SK-N-SH (cell line): ENCODE measurements at regions not wholly inside any gene's neighbourhood (a gene's known extent, or its start where the extent isn't known, plus 50 kb on each side); places are given as distances from the start of the nearest gene placed in this dataset.

Source experiments
- CTCF ChIA-PET: fragments of 300-600, 350-600 bp; formaldehyde crosslinking; extraction: SDS; loops from one replicate; lab custom pipeline; 2021; lab: Yijun Ruan, JAX
- POLR2A ChIA-PET: fragments of 350-600 bp; sonication (Branson Sonifier 250); formaldehyde crosslinking; extraction: SDS; loops from one replicate; lab custom pipeline; 2020; ENCODE audit warnings: antibody characterized with exemption, inconsistent platforms; lab: Yijun Ruan, JAX
- DNase-seq: peaks from one replicate; pipeline ENCODE4 v3.0.0; 2012
- H2AFZ ChIP-seq: fragments of 200-600 bp; sonication (generic); 2 replicates; pipeline ENCODE4 v1.8.1; 2016; ENCODE audit warnings: antibody characterized with exemption, mild to moderate bottlenecking, low read depth
- H3F3A ChIP-seq: fragments of 200-600 bp; sonication (generic); replicated peaks from 2 replicates; pipeline ENCODE3; 2016; ENCODE audit warnings: antibody characterized with exemption, mild to moderate bottlenecking; ENCODE audit not compliant: insufficient read depth
- H3K27ac ChIP-seq, 2 experiments: fragments of 200-500 bp in 1 of 2; fragments of 200-600 bp in 1 of 2; sonication (Bioruptor generic) in 1 of 2; sonication (generic), shearing (Covaris generic) in 1 of 2; 2 replicates each; pipeline versions ENCODE4 v1.5.1 to v1.6.1; 2014 to 2016; ENCODE audit warnings: low read depth in 2 of 2, inconsistent platforms in 1 of 2, low read length in 1 of 2, mild to moderate bottlenecking in 1 of 2, mixed read lengths in 1 of 2
- H3K27me3 ChIP-seq: fragments of 200-600 bp; sonication (generic), shearing (Covaris generic); 2 replicates; pipeline ENCODE4 v1.6.1; 2016; ENCODE audit warnings: mixed run types; ENCODE audit not compliant: insufficient read depth
- H3K36me3 ChIP-seq, 2 experiments: fragments of 200-500 bp in 1 of 2; fragments of 200-600 bp in 1 of 2; sonication (Bioruptor generic) in 1 of 2; sonication (generic) in 1 of 2; replicated peaks in 1 of 2; 2 replicates each; pipeline versions ENCODE3 to v1.5.1; 2014 to 2016; ENCODE audit warnings: low read length in 1 of 2, mild to moderate bottlenecking in 1 of 2; ENCODE audit not compliant: insufficient read depth in 2 of 2, control insufficient read depth in 1 of 2
- H3K4me1 ChIP-seq, 2 experiments: fragments of 200-500 bp in 1 of 2; fragments of 200-600 bp in 1 of 2; sonication (Bioruptor generic) in 1 of 2; sonication (generic), shearing (Covaris generic) in 1 of 2; 2 replicates each; pipeline versions ENCODE4 v1.5.1 to v1.6.1; 2014 to 2016; ENCODE audit warnings: low read depth in 1 of 2, low read length in 1 of 2, mixed run types in 1 of 2; ENCODE audit not compliant: insufficient read depth in 2 of 2, control insufficient read depth in 1 of 2
- H3K4me2 ChIP-seq: fragments of 200-600 bp; sonication (generic), shearing (Covaris generic); 2 replicates; pipeline ENCODE4 v1.6.1; 2017; ENCODE audit warnings: mixed run types
- H3K4me3 ChIP-seq, 2 experiments: fragments of 200-500 bp in 1 of 2; fragments of 200-600 bp in 1 of 2; sonication (Bioruptor generic) in 1 of 2; sonication (generic), shearing (Covaris generic) in 1 of 2; 2 replicates each; pipeline versions ENCODE4 v1.5.1 to v1.8.1; 2014 to 2016; ENCODE audit warnings: low read depth in 2 of 2, inconsistent platforms in 1 of 2, low read length in 1 of 2, mild to moderate bottlenecking in 1 of 2, mixed read lengths in 1 of 2, moderate library complexity in 1 of 2
- H3K79me2 ChIP-seq: fragments of 200-600 bp; sonication (generic); 2 replicates; pipeline ENCODE4 v1.8.1; 2017; ENCODE audit warnings: mild to moderate bottlenecking; ENCODE audit not compliant: insufficient read depth
- H3K9ac ChIP-seq: fragments of 200-600 bp; sonication (generic); 2 replicates; pipeline ENCODE4 v1.6.1; 2017; ENCODE audit warnings: mixed run types
- H3K9me2 ChIP-seq: fragments of 200-600 bp; sonication (generic); 2 replicates; pipeline ENCODE4 v1.6.1; 2017; ENCODE audit warnings: mixed run types
- H3K9me3 ChIP-seq: fragments of 200-600 bp; sonication (generic); 2 replicates; pipeline ENCODE4 v1.6.1; 2017; ENCODE audit warnings: mixed run types, mild to moderate bottlenecking, moderate library complexity
- H4K20me1 ChIP-seq: fragments of 200-600 bp; sonication (generic); 2 replicates; pipeline ENCODE4 v1.6.1; 2017; ENCODE audit warnings: mild to moderate bottlenecking, mixed run types; ENCODE audit not compliant: insufficient read depth
- CHD2 ChIP-seq: fragments of 150-350 bp; IDR thresholded peaks from 2 replicates; pipeline ENCODE4 v1.6.1; 2018; ENCODE audit warnings: low read length; ENCODE audit not compliant: partially characterized antibody
- EZH2phosphoT487 ChIP-seq: fragments of 200-600 bp; sonication (generic); IDR thresholded peaks from 2 replicates; pipeline ENCODE4 v1.6.1; 2017; ENCODE audit warnings: low read depth, mixed run types, mild to moderate bottlenecking, antibody characterized with exemption, moderate library complexity, borderline replicate concordance
- JUND ChIP-seq: IDR thresholded peaks from 2 replicates; pipeline ENCODE4 v1.4.0; 2012
- MXI1 ChIP-seq: IDR thresholded peaks from 2 replicates; pipeline ENCODE4 v1.6.1; 2012; ENCODE audit warnings: mild to moderate bottlenecking, low read depth, low read length, improper control_type of control experiment
- NFIC ChIP-seq: IDR thresholded peaks from 2 replicates; pipeline ENCODE4 v1.4.0; 2012; ENCODE audit warnings: borderline replicate concordance
- RAD21 ChIP-seq: IDR thresholded peaks from 2 replicates; pipeline ENCODE4 v1.6.1; 2012; ENCODE audit warnings: mild to moderate bottlenecking, low read length
- RCOR1 ChIP-seq: fragments of 150-350 bp; IDR thresholded peaks from 2 replicates; pipeline ENCODE4 v1.6.1; 2017; ENCODE audit warnings: antibody characterized with exemption, low read length
- RFX5 ChIP-seq: IDR thresholded peaks from 2 replicates; pipeline ENCODE4 v1.6.1; 2012; ENCODE audit warnings: mild to moderate bottlenecking, improper control_type of control experiment, low read length
- RXRA ChIP-seq: IDR thresholded peaks from 2 replicates; pipeline ENCODE4 v1.4.0; 2012; ENCODE audit warnings: low read depth, mild to moderate bottlenecking, borderline replicate concordance
- SMC3 ChIP-seq: IDR thresholded peaks from 2 replicates; pipeline ENCODE4 v1.6.1; 2012; ENCODE audit warnings: low read depth, low read length, improper control_type of control experiment
- TAF1 ChIP-seq: IDR thresholded peaks from 2 replicates; pipeline ENCODE4 v1.6.1; 2012; ENCODE audit warnings: low read depth, mild to moderate bottlenecking, low read length, moderate library complexity, borderline replicate concordance
- TEAD4 ChIP-seq: IDR thresholded peaks from 2 replicates; pipeline ENCODE4 v1.4.0; 2012; ENCODE audit warnings: mild to moderate bottlenecking, borderline replicate concordance; ENCODE audit not compliant: insufficient read depth
- WGBS: methylation state at CpG from one replicate; pipeline ENCODE4 v1.1.6; 2017; ENCODE audit warnings: low lambda C conversion rate; 5-methylcytosine and 5-hydroxymethylcytosine counted together
- TF ChIP-seq, protein P1 (sequence below): fragments of 200-600 bp; sonication (generic); IDR thresholded peaks from 2 replicates; pipeline ENCODE4 v1.6.1; 2017; ENCODE audit warnings: antibody characterized with exemption, mild to moderate bottlenecking, moderate library complexity
- TF ChIP-seq, protein P2 (sequence below): IDR thresholded peaks from 2 replicates; pipeline ENCODE4 v1.4.0; 2012; ENCODE audit warnings: low read depth

DNA sequence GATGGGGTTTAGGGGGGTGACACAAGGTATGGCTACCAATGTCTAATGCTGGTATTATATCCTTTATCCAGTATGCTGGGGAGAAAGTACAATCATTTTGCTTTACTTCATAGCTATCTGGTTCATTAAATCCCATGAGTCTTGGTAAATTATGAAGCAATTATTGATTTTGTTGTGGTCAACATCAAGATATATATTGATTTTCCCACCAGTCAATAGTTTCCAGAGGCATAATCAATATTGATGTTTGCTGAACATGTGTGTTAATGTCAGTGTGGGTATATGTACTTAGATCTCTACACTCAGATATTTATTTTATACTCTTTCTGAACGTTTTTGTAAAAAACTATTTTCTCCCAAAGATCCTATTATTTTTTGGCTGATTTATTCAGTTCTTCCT lies 155.5 kb downstream of the BACH1 start:
- Histone ChIP-seq H3K4me1 (no peaks in the 10 kb centered on the region), H4K20me1 (no peaks in the 10 kb centered on the region), H3K4me2 (no peak overlapping the region), H3K9me3 (no peaks in the 10 kb centered on the region), H3F3A (no peaks in the 10 kb centered on the region), H3K36me3 (peaks cover 0 to 13% of the 10 kb centered on the region in 2 experiments)
- POLR2A ChIA-PET = no interaction called here
- TF ChIP-seq RAD21 (no peak), RFX5 (no peak), RXRA (no peak), EZH2phosphoT487 (no peak), SMC3 (no peak), TAF1 (no peak), MXI1 (no peak), TEAD4 (no peak), CHD2 (no peak), RCOR1 (no peak)
- TF ChIP-seq, protein P1, sequence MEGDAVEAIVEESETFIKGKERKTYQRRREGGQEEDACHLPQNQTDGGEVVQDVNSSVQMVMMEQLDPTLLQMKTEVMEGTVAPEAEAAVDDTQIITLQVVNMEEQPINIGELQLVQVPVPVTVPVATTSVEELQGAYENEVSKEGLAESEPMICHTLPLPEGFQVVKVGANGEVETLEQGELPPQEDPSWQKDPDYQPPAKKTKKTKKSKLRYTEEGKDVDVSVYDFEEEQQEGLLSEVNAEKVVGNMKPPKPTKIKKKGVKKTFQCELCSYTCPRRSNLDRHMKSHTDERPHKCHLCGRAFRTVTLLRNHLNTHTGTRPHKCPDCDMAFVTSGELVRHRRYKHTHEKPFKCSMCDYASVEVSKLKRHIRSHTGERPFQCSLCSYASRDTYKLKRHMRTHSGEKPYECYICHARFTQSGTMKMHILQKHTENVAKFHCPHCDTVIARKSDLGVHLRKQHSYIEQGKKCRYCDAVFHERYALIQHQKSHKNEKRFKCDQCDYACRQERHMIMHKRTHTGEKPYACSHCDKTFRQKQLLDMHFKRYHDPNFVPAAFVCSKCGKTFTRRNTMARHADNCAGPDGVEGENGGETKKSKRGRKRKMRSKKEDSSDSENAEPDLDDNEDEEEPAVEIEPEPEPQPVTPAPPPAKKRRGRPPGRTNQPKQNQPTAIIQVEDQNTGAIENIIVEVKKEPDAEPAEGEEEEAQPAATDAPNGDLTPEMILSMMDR = no peak
- TF ChIP-seq, protein P2, sequence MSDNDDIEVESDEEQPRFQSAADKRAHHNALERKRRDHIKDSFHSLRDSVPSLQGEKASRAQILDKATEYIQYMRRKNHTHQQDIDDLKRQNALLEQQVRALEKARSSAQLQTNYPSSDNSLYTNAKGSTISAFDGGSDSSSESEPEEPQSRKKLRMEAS = no peak
- TF ChIP-seq, all 33 proteins: peak for 0
- 65% methylated on average over 1 of the region's 1 CpG for WGBS
- H3K27me3 ChIP-seq = no peaks in the 10 kb centered on the region
- no peak overlapping the region for H3K4me3 ChIP-seq
- H3K79me2 ChIP-seq = no peaks in the 10 kb centered on the region
- CTCF ChIA-PET = no interaction called here
- H3K27ac ChIP-seq = no peak overlapping the region
- no peak for DNase-seq
- no peaks in the 10 kb centered on the region for H3K9me2 ChIP-seq
- H2AFZ ChIP-seq = no peak overlapping the region
- no peak overlapping the region for H3K9ac ChIP-seq

DNA sequence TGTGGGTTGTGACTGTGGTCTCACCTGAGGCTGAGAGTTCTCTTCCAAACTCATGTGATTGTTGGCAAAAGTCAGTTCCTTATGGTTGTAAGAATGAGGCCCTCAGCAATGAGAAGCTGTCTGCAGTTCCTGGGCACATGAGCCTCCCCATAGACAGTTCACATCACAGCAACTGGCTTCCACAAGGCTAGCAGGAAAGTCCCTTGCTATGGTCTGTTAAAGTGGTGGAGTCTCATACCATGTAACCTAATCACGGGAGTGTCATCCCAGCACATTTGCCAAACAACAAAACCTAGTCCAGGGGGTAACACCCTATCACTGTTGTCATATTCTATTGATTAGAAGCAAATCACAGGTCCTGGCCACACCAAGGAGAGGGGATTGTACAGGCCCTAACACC lies 163.8 kb downstream of the BACH1 start:
- H2AFZ ChIP-seq = no peak overlapping the region
- H3K4me3 ChIP-seq = no peak overlapping the region
- no peak overlapping the region for H3K9ac ChIP-seq
- TF ChIP-seq JUND (no peak), NFIC (no peak), RXRA (no peak)
- WGBS = 67% methylated on average over 1 of the region's 1 CpG
- DNase-seq = no peak
- ChIA-PET POLR2A (no interaction called here), CTCF (interaction anchor here (0.6 to 1.1 kb wide), 2 partner anchors 101 to 387 kb away, joined by 3 read pairs; no protein-coding TSS in a partner anchor)
- no peaks in the 10 kb centered on the region for H3F3A ChIP-seq
- H4K20me1 ChIP-seq = no peaks in the 10 kb centered on the region
- H3K27me3 ChIP-seq = no peaks in the 10 kb centered on the region
- H3K36me3 ChIP-seq = peaks cover 0 to 4% of the 10 kb centered on the region in 2 experiments
- no peak overlapping the region for H3K27ac ChIP-seq
- no peak overlapping the region for H3K4me2 ChIP-seq
- no peaks in the 10 kb centered on the region for H3K9me2 ChIP-seq
- no peaks in the 10 kb centered on the region for H3K79me2 ChIP-seq
- H3K4me1 ChIP-seq = no peaks in the 10 kb centered on the region
- H3K9me3 ChIP-seq = no peaks in the 10 kb centered on the region
